Gastrocnemius medialis (tissue), 4 donors: ENCODE measurements at regions not wholly inside any gene's neighbourhood (a gene's known extent, or its start where the extent isn't known, plus 50 kb on each side); places are given as distances from the start of the nearest gene placed in this dataset.

Source experiments
- ATAC-seq, 2 donors: fragments of 150-250 bp; one replicate each; pipeline ENCODE4 v1.9.1; 2016
- DNase-seq, 2 donors: peaks; one replicate each; pipeline ENCODE4 v3.0.0-alpha.2; 2019
- H3K27ac ChIP-seq, 4 donors: fragments of 200-600 bp; sonication (generic); 1 replicate in 1 of 4; 2 replicates in 3 of 4; pipeline ENCODE4 v1.5.1; 2016 to 2018; ENCODE audit warnings: mild to moderate bottlenecking in 2 of 4, moderate library complexity in 1 of 4
- H3K27me3 ChIP-seq, 3 donors: fragments of 200-600 bp; sonication (generic) in 2 of 3; 1 replicate in 1 of 3; 2 replicates in 2 of 3; pipeline versions ENCODE4 v1.5.1 to v1.6.0; 2016 to 2019; ENCODE audit warnings: mild to moderate bottlenecking in 1 of 3, moderate library complexity in 1 of 3
- H3K36me3 ChIP-seq, 2 donors: fragments of 200-600 bp; sonication (generic) in 1 of 2; one replicate each; pipeline ENCODE4 v1.5.1; 2017 to 2018
- H3K4me1 ChIP-seq, 2 donors: fragments of 200-600 bp; sonication (generic) in 1 of 2; one replicate each; pipeline ENCODE4 v1.5.1; 2016 to 2017; ENCODE audit warnings: mild to moderate bottlenecking in 2 of 2
- H3K4me3 ChIP-seq, 4 donors: fragments of 200-600 bp; sonication (generic) in 3 of 4; 1 replicate in 1 of 4; 2 replicates in 3 of 4; pipeline ENCODE4 v1.5.1; 2016 to 2019; ENCODE audit warnings: mild to moderate bottlenecking in 2 of 4
- H3K9me3 ChIP-seq, 3 donors: fragments of 200-600 bp; sonication (generic) in 2 of 3; 1 replicate in 1 of 3; 2 replicates in 2 of 3; pipeline ENCODE4 v1.5.1; 2016 to 2019
- POLR2A ChIP-seq, 2 donors: fragments of 450-650 bp; IDR thresholded peaks; one replicate each; pipeline ENCODE4 v1.6.1; 2017; ENCODE audit warnings: antibody characterized with exemption in 2 of 2, mild to moderate bottlenecking in 2 of 2, moderate library complexity in 2 of 2
- in situ Hi-C, 4 donors: fragments of 200-750 bp; cut with MboI; loops; one replicate each; pipeline versions ENCODE4 v1.15.0 to v1.8.0; 2017; ENCODE audit warnings: low sequenced_read_pairs in 4 of 4
- intact Hi-C: fragments of 100-400 bp; cut with DNase I; formaldehyde crosslinking; loops from one replicate; pipeline ENCODE4 v1.15.1; 2023; ENCODE audit warnings: low total_unique reads
- TF ChIP-seq, protein P1 (sequence below), 5 experiments: fragments of 450-650 bp in 3 of 5; fragments of 200-600 bp in 2 of 5; sonication (generic) in 2 of 5; IDR thresholded peaks in 4 of 5; conservative IDR thresholded peaks in 1 of 5; 1 replicate in 4 of 5; 2 replicates in 1 of 5; pipeline ENCODE4 v1.5.1; 2016 to 2019; ENCODE audit warnings: antibody characterized with exemption in 5 of 5, mild to moderate bottlenecking in 3 of 5, moderate library complexity in 3 of 5

- Histone ChIP-seq H3K9me3 (no peaks in the 10 kb centered on the region), H3K4me3 (no peak overlapping the region), H3K36me3 (no peaks in the 10 kb centered on the region), H3K4me1 (no peaks in the 10 kb centered on the region), H3K27me3 (no peaks in the 10 kb centered on the region), H3K27ac (no peak overlapping the region)
- in situ Hi-C loops: no loop called here
- no peak for ATAC-seq
- TF ChIP-seq, protein P1, sequence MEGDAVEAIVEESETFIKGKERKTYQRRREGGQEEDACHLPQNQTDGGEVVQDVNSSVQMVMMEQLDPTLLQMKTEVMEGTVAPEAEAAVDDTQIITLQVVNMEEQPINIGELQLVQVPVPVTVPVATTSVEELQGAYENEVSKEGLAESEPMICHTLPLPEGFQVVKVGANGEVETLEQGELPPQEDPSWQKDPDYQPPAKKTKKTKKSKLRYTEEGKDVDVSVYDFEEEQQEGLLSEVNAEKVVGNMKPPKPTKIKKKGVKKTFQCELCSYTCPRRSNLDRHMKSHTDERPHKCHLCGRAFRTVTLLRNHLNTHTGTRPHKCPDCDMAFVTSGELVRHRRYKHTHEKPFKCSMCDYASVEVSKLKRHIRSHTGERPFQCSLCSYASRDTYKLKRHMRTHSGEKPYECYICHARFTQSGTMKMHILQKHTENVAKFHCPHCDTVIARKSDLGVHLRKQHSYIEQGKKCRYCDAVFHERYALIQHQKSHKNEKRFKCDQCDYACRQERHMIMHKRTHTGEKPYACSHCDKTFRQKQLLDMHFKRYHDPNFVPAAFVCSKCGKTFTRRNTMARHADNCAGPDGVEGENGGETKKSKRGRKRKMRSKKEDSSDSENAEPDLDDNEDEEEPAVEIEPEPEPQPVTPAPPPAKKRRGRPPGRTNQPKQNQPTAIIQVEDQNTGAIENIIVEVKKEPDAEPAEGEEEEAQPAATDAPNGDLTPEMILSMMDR (IDR thresholded peaks at IDR 0.05 in 4 of 5, conservative IDR thresholded peaks at IDR 0.05 in 1 of 5): no peak
- TF ChIP-seq POLR2A (IDR thresholded peaks at IDR 0.05): no peak
- intact Hi-C loops: no loop called here
- DNase-seq: no peak
These were observed 254.9 kb upstream of the EGLN3 start for GRCh38 chr14:34205799-34206198.

GRCh38 chr14:34204774-34205173 is 253.9 kb upstream of the EGLN3 start:
- intact Hi-C loops (no loop called here), in situ Hi-C loops (no loop called here)
- DNase-seq (no peak), ATAC-seq (no peak)
- Histone ChIP-seq H3K4me3 (no peak overlapping the region), H3K27me3 (no peaks in the 10 kb centered on the region), H3K27ac (no peak overlapping the region), H3K9me3 (no peaks in the 10 kb centered on the region), H3K36me3 (no peaks in the 10 kb centered on the region), H3K4me1 (no peaks in the 10 kb centered on the region)
- no peak for TF ChIP-seq POLR2A (IDR thresholded peaks at IDR 0.05)
- TF ChIP-seq, protein P1 (IDR thresholded peaks at IDR 0.05 in 4 of 5, conservative IDR thresholded peaks at IDR 0.05 in 1 of 5): no peak

- intact Hi-C loops (no loop called here), in situ Hi-C loops (no loop called here)
- no peak for TF ChIP-seq POLR2A (IDR thresholded peaks at IDR 0.05)
- TF ChIP-seq, protein P1 (IDR thresholded peaks at IDR 0.05 in 4 of 5, conservative IDR thresholded peaks at IDR 0.05 in 1 of 5): no peak
- no peaks in the 10 kb centered on the region for H3K4me1 ChIP-seq
- no peak overlapping the region for H3K4me3 ChIP-seq
- H3K9me3 ChIP-seq: no peaks in the 10 kb centered on the region
- H3K27me3 ChIP-seq: no peaks in the 10 kb centered on the region
- no peaks in the 10 kb centered on the region for H3K36me3 ChIP-seq
- DNase-seq (no peak), ATAC-seq (no peak)
- no peak overlapping the region for H3K27ac ChIP-seq
These were observed 252.4 kb upstream of the EGLN3 start for GRCh38 chr14:34203251-34203722.

DNA sequence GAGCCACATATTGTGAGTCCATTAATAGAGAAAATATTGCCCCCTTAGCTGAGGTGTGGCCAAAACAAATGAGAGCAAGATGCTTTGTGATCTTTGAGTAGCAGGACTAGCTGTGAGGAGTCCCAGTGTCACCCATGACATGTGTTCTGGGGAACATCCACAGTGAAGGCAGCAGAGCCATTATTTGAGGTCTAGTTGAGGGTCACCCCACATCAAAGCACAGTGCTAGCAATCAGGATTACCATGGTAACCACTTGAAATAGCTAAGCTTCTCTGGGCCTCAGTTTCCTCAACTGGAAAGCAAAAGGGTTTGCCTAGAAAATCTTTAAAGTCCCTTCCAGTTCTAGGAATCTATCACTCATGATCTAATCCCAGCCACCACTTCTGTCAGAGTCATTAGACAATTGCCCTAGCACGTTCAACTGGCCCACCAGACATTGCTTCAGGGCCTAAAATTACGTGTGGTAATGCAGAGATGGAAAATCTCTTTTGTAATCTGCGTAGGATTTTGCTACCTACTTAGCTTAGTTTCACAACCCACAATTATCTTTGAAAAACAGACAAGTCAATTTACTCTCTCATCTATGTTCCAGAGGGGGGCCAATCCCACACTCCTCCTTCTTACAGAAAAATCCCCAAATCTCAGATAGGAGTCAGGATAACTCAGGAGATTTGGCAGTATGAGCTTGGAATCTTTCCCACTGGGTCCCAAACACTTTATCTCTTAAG is 251.2 kb upstream of the EGLN3 start:
- intact Hi-C loops: no loop called here
- TF ChIP-seq, protein P1 (IDR thresholded peaks at IDR 0.05 in 4 of 5, conservative IDR thresholded peaks at IDR 0.05 in 1 of 5): no peak
- no peak for TF ChIP-seq POLR2A (IDR thresholded peaks at IDR 0.05)

More for the DNA sequence above, 251.2 kb upstream of the EGLN3 start:
- no peak overlapping the region for H3K4me3 ChIP-seq
- H3K27ac ChIP-seq: no peak overlapping the region
- ATAC-seq (no peak), DNase-seq (no peak)
- H3K36me3 ChIP-seq: no peaks in the 10 kb centered on the region
- in situ Hi-C loops: no loop called here
- H3K4me1 ChIP-seq: no peaks in the 10 kb centered on the region
- H3K27me3 ChIP-seq: no peaks in the 10 kb centered on the region
- no peaks in the 10 kb centered on the region for H3K9me3 ChIP-seq
